WTC11 (cell line): ENCODE measurements at regions not wholly inside any gene's neighbourhood (a gene's known extent, or its start where the extent isn't known, plus 50 kb on each side); places are given as distances from the start of the nearest gene placed in this dataset.

Experiments
- ATAC-seq: fragments of 200-7000 bp; cut with Tn5 transposase; 2 replicates; pipeline ENCODE4 v1.10.0; 2021; ENCODE audit warnings: mild to moderate bottlenecking, moderate library complexity
- CTCF ChIA-PET: fragments of 300-600 bp; sonication (Branson Sonifier 250); formaldehyde crosslinking; loops from one replicate; lab custom pipeline; 2021; ENCODE audit warnings: antibody characterized with exemption; lab: Charles Lee
- POLR2A ChIA-PET: fragments of 350-600 bp; sonication (Branson Sonifier 250); formaldehyde crosslinking; loops from one replicate; lab custom pipeline; 2021; ENCODE audit warnings: antibody characterized with exemption; lab: Charles Lee
- DNase-seq: peaks from one replicate; pipeline ENCODE4 v3.0.0; 2021; ENCODE audit warnings: low spot score
- H3K27ac Mint-ChIP-seq: 2 replicates; pipeline ENCODE4 v1.8.0; 2021; ENCODE audit warnings: mixed read lengths
- H3K27me3 Mint-ChIP-seq: 2 replicates; pipeline ENCODE4 v1.8.0; 2021; ENCODE audit warnings: low read depth, mild to moderate bottlenecking, moderate library complexity, mixed read lengths
- H3K36me3 Mint-ChIP-seq: 2 replicates; pipeline ENCODE4 v1.8.0; 2021; ENCODE audit warnings: mixed read lengths
- H3K4me1 Mint-ChIP-seq: 2 replicates; pipeline ENCODE4 v1.8.0; 2022; ENCODE audit warnings: mixed read lengths
- H3K4me3 Mint-ChIP-seq: 2 replicates; pipeline ENCODE4 v1.8.0; 2021; ENCODE audit warnings: mild to moderate bottlenecking, moderate library complexity, mixed read lengths
- H3K9me3 Mint-ChIP-seq: 2 replicates; pipeline ENCODE4 v1.8.0; 2021; ENCODE audit warnings: mixed read lengths
- ATF1 ChIP-seq: sonication (generic); formaldehyde crosslinking; IDR thresholded peaks from 2 replicates; pipeline ENCODE4 v1.8.1; 2023; ENCODE audit warnings: mild to moderate bottlenecking, moderate library complexity, missing genetic modification reagents
- CREM ChIP-seq: sonication (generic); formaldehyde crosslinking; IDR thresholded peaks from 2 replicates; pipeline ENCODE4 v1.8.1; 2022; ENCODE audit warnings: mild to moderate bottlenecking, missing genetic modification reagents, moderate library complexity
- PRRX2 ChIP-seq: fragments of 250-450 bp; sonication (Bioruptor Pico); IDR thresholded peaks from 2 replicates; pipeline ENCODE4 v1.8.0; 2021; ENCODE audit warnings: mild to moderate bottlenecking
- ZNF121 ChIP-seq: sonication (generic); formaldehyde crosslinking; IDR thresholded peaks from 2 replicates; pipeline ENCODE4 v1.8.0; 2023; ENCODE audit warnings: missing genetic modification reagents
- ZNF671 ChIP-seq: fragments of 250-450 bp; sonication (Bioruptor Pico); IDR thresholded peaks from 2 replicates; pipeline ENCODE4 v1.8.0; 2021; ENCODE audit warnings: mild to moderate bottlenecking
- TF ChIP-seq, protein P1 (sequence below): sonication (generic); formaldehyde crosslinking; IDR thresholded peaks from 2 replicates; pipeline ENCODE4 v1.8.1; 2022; ENCODE audit warnings: missing genetic modification reagents, borderline replicate concordance
- TF ChIP-seq, protein P2 (sequence below): sonication (generic); formaldehyde crosslinking; IDR thresholded peaks from 2 replicates; pipeline ENCODE4 v1.8.0; 2023; ENCODE audit warnings: missing genetic modification reagents, mild to moderate bottlenecking, borderline replicate concordance
- TF ChIP-seq, protein P3 (sequence below): sonication (generic); formaldehyde crosslinking; IDR thresholded peaks from 2 replicates; pipeline ENCODE4 v1.8.1; 2022; ENCODE audit warnings: low read depth, missing genetic modification reagents, borderline replicate concordance
- TF ChIP-seq, protein P4 (sequence below): sonication (generic); formaldehyde crosslinking; IDR thresholded peaks from 2 replicates; pipeline ENCODE4 v1.8.0; 2022; ENCODE audit warnings: missing genetic modification reagents
- TF ChIP-seq, protein P5 (sequence below): sonication (generic); formaldehyde crosslinking; IDR thresholded peaks from 2 replicates; pipeline ENCODE4 v1.8.0; 2022; ENCODE audit warnings: mild to moderate bottlenecking, missing genetic modification reagents
- TF ChIP-seq, protein P6 (sequence below): fragments of 250-450 bp; sonication (Bioruptor Pico); IDR thresholded peaks from 2 replicates; pipeline ENCODE4 v1.9.0; 2021; ENCODE audit warnings: moderate library complexity, mild to moderate bottlenecking, inconsistent platforms, borderline replicate concordance

DNA sequence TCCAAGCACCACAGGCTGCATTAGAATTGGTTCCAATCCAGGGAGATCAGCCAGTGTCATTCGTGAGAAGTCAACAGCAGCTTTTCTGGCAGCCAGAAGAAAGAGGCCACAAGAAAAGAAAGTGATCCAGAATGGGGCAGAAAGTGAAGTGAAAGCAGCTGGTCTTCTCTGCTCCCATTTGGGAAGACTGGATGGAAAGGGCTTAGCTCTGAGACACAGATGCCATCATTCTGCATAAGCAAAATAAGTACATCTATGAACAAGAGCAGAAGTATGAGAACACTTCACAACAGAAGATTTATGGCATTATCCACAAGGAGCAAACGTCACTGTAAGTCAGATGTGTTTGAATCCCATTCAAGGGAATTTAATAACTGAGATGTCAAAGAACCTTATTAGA lies 326.5 kb upstream of the ESRRG start (continued):
- no peak for TF ChIP-seq ATF1 (CRISPR knock-in tag)
- TF ChIP-seq CREM: no peak

DNA sequence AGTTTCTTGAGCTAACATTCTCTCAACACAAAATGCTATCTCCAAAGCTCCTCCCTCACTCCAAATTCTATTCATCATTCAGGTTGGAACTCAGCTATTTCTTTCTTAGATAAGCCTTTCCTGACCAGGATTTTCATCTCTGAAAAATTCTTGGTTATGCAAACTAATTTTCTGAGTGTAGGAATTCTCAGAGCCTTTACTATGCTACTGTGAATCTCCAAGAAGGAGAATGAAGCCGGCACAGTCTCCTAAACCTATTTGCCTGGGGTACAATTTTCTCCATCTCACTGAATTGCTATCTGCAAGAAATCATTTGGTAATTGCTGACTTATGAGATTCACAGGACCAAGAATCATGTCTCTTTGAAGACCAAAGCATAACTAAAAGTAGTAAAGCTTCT lies 325.9 kb upstream of the ESRRG start:
- no peak for TF ChIP-seq ZNF671 (CRISPR knock-in tag)
- TF ChIP-seq, protein P1, sequence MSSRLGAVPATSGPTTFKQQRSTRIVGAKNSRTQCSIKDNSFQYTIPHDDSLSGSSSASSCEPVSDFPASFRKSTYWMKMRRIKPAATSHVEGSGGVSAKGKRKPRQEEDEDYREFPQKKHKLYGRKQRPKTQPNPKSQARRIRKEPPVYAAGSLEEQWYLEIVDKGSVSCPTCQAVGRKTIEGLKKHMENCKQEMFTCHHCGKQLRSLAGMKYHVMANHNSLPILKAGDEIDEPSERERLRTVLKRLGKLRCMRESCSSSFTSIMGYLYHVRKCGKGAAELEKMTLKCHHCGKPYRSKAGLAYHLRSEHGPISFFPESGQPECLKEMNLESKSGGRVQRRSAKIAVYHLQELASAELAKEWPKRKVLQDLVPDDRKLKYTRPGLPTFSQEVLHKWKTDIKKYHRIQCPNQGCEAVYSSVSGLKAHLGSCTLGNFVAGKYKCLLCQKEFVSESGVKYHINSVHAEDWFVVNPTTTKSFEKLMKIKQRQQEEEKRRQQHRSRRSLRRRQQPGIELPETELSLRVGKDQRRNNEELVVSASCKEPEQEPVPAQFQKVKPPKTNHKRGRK (CRISPR knock-in tag): no peak
- TF ChIP-seq, protein P2, sequence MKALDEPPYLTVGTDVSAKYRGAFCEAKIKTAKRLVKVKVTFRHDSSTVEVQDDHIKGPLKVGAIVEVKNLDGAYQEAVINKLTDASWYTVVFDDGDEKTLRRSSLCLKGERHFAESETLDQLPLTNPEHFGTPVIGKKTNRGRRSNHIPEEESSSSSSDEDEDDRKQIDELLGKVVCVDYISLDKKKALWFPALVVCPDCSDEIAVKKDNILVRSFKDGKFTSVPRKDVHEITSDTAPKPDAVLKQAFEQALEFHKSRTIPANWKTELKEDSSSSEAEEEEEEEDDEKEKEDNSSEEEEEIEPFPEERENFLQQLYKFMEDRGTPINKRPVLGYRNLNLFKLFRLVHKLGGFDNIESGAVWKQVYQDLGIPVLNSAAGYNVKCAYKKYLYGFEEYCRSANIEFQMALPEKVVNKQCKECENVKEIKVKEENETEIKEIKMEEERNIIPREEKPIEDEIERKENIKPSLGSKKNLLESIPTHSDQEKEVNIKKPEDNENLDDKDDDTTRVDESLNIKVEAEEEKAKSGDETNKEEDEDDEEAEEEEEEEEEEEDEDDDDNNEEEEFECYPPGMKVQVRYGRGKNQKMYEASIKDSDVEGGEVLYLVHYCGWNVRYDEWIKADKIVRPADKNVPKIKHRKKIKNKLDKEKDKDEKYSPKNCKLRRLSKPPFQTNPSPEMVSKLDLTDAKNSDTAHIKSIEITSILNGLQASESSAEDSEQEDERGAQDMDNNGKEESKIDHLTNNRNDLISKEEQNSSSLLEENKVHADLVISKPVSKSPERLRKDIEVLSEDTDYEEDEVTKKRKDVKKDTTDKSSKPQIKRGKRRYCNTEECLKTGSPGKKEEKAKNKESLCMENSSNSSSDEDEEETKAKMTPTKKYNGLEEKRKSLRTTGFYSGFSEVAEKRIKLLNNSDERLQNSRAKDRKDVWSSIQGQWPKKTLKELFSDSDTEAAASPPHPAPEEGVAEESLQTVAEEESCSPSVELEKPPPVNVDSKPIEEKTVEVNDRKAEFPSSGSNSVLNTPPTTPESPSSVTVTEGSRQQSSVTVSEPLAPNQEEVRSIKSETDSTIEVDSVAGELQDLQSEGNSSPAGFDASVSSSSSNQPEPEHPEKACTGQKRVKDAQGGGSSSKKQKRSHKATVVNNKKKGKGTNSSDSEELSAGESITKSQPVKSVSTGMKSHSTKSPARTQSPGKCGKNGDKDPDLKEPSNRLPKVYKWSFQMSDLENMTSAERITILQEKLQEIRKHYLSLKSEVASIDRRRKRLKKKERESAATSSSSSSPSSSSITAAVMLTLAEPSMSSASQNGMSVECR: no peak
- TF ChIP-seq, protein P3, sequence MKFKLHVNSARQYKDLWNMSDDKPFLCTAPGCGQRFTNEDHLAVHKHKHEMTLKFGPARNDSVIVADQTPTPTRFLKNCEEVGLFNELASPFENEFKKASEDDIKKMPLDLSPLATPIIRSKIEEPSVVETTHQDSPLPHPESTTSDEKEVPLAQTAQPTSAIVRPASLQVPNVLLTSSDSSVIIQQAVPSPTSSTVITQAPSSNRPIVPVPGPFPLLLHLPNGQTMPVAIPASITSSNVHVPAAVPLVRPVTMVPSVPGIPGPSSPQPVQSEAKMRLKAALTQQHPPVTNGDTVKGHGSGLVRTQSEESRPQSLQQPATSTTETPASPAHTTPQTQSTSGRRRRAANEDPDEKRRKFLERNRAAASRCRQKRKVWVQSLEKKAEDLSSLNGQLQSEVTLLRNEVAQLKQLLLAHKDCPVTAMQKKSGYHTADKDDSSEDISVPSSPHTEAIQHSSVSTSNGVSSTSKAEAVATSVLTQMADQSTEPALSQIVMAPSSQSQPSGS: no peak
- TF ChIP-seq ZNF121: no peak
- no peak for TF ChIP-seq PRRX2 (CRISPR knock-in tag)
- TF ChIP-seq, protein P4, sequence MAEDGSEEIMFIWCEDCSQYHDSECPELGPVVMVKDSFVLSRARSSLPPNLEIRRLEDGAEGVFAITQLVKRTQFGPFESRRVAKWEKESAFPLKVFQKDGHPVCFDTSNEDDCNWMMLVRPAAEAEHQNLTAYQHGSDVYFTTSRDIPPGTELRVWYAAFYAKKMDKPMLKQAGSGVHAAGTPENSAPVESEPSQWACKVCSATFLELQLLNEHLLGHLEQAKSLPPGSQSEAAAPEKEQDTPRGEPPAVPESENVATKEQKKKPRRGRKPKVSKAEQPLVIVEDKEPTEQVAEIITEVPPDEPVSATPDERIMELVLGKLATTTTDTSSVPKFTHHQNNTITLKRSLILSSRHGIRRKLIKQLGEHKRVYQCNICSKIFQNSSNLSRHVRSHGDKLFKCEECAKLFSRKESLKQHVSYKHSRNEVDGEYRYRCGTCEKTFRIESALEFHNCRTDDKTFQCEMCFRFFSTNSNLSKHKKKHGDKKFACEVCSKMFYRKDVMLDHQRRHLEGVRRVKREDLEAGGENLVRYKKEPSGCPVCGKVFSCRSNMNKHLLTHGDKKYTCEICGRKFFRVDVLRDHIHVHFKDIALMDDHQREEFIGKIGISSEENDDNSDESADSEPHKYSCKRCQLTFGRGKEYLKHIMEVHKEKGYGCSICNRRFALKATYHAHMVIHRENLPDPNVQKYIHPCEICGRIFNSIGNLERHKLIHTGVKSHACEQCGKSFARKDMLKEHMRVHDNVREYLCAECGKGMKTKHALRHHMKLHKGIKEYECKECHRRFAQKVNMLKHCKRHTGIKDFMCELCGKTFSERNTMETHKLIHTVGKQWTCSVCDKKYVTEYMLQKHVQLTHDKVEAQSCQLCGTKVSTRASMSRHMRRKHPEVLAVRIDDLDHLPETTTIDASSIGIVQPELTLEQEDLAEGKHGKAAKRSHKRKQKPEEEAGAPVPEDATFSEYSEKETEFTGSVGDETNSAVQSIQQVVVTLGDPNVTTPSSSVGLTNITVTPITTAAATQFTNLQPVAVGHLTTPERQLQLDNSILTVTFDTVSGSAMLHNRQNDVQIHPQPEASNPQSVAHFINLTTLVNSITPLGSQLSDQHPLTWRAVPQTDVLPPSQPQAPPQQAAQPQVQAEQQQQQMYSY (CRISPR knock-in tag): no peak
- TF ChIP-seq, protein P5, sequence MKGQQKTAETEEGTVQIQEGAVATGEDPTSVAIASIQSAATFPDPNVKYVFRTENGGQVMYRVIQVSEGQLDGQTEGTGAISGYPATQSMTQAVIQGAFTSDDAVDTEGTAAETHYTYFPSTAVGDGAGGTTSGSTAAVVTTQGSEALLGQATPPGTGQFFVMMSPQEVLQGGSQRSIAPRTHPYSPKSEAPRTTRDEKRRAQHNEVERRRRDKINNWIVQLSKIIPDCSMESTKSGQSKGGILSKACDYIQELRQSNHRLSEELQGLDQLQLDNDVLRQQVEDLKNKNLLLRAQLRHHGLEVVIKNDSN (CRISPR knock-in tag): no peak
- TF ChIP-seq, protein P6, sequence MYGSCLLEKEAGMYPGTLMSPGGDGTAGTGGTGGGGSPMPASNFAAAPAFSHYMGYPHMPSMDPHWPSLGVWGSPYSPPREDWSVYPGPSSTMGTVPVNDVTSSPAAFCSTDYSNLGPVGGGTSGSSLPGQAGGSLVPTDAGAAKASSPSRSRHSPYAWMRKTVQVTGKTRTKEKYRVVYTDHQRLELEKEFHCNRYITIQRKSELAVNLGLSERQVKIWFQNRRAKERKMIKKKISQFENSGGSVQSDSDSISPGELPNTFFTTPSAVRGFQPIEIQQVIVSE: no peak
- TF ChIP-seq, all 79 proteins: peak for 0
- no peaks in the 10 kb centered on the region for H3K27me3 Mint-ChIP-seq
- ChIA-PET CTCF (interaction anchor here (0.6 to 1.7 kb wide), 26 partner anchors 10 to 1004 kb away, joined by 3 to 11 read pairs (median 4); no protein-coding TSS in a partner anchor), POLR2A (no interaction called here)
- H3K36me3 Mint-ChIP-seq: no peaks in the 10 kb centered on the region
- no peak overlapping the region for H3K27ac Mint-ChIP-seq
- H3K9me3 Mint-ChIP-seq: no peaks in the 10 kb centered on the region
- H3K4me1 Mint-ChIP-seq: no peaks in the 10 kb centered on the region
- no peak overlapping the region for H3K4me3 Mint-ChIP-seq
- ATAC-seq (no peak), DNase-seq (no peak)
